Upper lobe of left lung (tissue), 4 donors: ENCODE measurements at regions not wholly inside any gene's neighbourhood (a gene's known extent, or its start where the extent isn't known, plus 50 kb on each side); places are given as distances from the start of the nearest gene placed in this dataset.

Experiments used
- CTCF ChIP-seq, 6 experiments: fragments of 450-650 bp in 4 of 6; fragments of 200-600 bp in 2 of 6; sonication (generic) in 2 of 6; IDR thresholded peaks; one replicate each; pipeline ENCODE4 v1.5.1; 2016 to 2019; ENCODE audit warnings: antibody characterized with exemption in 6 of 6
- EP300 ChIP-seq, 4 donors: sonication (generic); formaldehyde crosslinking; IDR thresholded peaks; one replicate each; pipeline ENCODE4 v1.5.1; 2017; ENCODE audit warnings: antibody characterized with exemption in 4 of 4, control low read depth in 2 of 4
- POLR2A ChIP-seq, 4 donors: fragments of 450-650 bp; IDR thresholded peaks; one replicate each; pipeline ENCODE4 v1.5.1; 2016 to 2017; ENCODE audit warnings: antibody characterized with exemption in 4 of 4, mild to moderate bottlenecking in 2 of 4

GRCh38 chr3:177337541-177338331, 140.5 kb upstream of the TBL1XR1 start:
- no peak for TF ChIP-seq EP300 (IDR thresholded peaks at IDR 0.05)
- no peak for TF ChIP-seq CTCF (IDR thresholded peaks at IDR 0.05)
- TF ChIP-seq POLR2A (IDR thresholded peaks at IDR 0.05) = no peak
